GM18858 (cell line): ENCODE measurements at regions not wholly inside any gene's neighbourhood (a gene's known extent, or its start where the extent isn't known, plus 50 kb on each side); places are given as distances from the start of the nearest gene placed in this dataset.
"Not testable (repeated sequence)": the region's sequence is repeated elsewhere in the genome, so short reads cannot be mapped to it uniquely, and the experiment has no call there.

ENCODE experiments used
- ATAC-seq: cut with Tn5 transposase; IDR thresholded peaks from one replicate; pipeline ENCODE4 v1.9.1; 2021; ENCODE audit not compliant: unreplicated experiment

DNA sequence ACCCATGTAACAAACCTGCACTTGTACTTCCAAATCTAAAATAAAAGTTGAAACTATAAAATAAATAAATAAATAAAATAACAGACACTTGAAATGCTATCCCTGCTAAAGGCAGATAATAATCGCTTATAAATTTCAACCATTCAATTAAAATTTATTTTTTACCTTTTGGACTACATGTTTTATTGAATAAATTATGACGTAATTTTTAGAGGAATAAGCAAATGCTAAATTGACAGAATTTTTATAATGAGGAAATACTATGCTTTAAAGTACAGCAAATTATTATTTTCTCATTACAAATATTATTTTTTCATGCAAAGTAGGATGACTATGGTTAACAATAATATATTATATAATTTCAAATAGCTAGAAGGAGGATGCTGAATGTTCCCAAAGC is 658.6 kb upstream of the LMO3 start:
- no peak for ATAC-seq

DNA sequence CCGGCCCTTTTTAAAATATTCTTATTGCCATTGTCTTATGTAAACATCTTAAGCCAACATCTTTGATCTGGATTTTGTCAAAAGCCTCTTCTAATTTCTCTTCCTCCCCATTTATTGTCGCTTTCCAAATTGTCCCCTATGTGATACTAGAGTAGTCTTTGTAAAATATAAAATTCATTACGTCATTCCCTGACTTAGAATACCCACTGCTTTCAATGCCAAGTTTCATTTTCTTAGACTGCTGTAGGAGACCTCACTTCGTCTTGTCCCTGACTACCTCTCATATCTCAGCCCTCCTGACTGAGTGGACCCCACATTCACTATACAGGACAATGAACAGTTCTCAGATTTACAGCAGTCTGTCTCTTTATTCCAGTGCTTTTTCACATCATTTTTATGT is 633.9 kb upstream of the LMO3 start:
- no peak for ATAC-seq

DNA sequence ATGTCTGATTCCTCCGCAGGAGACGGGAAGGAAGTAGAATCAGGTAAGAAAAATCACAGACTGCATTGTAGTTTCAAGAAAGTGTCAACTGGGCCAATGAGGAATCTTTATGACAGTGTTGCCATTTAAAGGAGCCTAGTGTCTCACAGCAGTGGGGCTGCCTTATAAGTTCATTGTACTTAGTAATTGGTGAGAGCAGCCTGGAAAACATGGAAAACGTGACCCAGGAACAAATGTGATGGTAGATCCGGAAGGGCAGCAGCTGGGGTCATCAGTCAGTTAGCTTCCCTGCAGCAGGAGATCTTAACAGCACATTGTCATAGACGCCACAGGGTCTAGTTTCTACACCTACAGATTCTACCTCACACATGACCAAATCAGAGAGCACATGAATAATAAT is 630.0 kb upstream of the LMO3 start:
- no peak for ATAC-seq

DNA sequence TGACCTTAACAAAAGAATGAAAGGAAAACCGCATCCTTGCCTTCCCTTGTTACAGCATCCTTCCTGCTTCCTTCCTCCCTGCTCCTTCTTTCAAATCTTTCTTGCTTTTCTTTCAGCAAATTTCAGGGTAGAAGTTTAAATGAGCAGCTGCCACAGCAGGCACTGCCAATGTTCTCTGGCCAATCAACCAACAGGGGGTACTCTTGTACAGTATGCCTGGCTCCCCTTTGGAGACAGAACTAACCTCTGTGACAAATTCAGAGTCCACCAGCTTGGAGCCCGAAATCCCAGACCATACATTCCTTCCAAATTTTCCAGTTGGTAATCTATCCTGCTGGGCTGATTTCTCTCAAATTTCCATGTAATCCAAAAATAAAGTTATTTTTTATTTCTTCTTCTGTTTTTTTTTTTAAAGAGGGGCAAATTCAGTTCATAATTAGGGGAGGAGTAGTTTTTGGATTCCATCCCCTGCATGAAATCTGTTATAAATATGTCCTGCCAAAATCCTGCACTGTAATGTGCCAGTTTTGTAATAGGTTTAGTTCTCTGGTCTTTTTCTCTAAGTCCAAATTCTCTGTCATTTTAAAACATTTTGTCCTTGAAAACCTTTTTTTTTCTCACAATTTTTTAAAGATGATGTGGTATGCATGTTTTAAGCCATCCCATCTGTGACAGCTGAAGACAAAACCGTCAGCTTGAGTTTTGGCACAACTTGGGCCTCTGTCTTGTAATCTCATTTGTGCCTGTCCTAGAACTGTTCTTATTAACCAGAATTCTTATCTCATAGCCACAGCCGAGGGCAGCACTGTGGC is 610.0 kb upstream of the LMO3 start:
- no peak for ATAC-seq

DNA sequence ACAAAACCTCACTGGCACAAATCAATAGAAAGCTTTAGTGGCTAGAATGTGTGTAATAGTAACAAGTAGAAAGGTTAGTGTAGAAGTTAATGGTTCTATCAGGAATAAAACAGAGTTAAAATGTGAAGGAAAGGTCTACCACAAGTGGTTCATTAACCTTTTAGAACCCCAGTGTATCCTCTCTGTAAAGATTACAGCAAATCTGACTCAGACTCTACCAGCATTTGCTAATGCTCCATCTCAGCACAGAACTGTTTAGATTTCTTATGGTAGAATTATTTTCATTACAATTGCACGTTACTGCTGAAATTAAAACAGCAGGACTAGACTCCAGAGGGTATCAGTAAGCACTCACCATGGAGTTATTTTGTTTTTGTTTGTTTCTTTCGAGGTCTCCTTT is 609.0 kb upstream of the LMO3 start:
- ATAC-seq: no peak

DNA sequence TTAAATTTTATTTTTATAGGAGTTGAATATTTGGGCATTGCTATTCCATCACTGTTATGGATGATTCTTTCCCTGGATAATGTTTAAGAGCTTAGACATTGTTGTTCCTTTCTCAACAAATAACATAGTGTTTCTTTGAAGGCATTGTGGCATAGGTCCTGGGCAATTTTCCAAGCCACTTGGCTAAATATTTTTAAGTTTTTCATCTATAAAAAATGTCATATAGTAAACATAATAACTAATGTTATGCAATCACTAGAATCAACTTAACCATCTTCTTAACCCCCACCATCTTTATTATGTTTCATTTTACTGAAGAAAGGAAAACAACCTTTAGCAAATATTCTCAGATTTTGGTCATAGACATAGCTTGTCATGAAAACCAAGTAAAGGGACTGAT is 600.6 kb upstream of the LMO3 start:
- no peak for ATAC-seq

DNA sequence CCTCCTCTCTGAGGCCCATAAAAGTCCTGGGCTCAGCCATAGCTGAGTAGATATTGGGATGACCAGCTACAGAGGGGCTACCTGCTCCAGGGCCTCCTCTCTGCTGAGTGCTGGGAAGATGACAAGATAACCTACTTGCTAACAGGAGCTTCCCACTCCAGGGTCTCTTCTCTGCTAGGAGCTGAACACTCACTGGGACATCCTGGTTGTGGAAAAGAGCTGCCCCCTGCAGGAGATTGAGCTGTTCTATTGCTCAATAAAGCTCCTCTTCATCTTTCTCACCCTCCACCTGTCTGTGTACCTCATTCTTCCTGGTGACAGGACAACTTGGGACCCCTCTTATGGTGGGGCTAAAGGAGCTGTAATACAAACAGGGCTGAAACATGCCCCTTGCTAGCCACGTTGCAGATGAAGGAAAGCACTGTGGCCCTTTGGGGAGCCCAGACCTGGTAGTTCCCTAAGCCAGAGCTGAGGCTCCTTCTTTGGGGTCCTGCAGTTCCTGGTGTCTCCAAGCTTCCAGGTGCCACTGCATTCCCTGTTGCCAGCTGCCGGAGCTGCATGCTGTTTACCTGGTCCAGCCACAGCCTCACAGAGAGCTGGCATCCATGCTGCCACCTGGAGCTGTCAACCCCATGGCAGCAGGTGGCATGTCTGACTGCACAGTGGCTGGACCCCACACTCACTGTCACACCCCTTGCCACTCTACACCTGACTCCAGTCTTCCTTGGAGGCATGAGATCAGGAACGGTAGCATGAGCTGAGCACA is 598.5 kb upstream of the LMO3 start:
- ATAC-seq: no peak

DNA sequence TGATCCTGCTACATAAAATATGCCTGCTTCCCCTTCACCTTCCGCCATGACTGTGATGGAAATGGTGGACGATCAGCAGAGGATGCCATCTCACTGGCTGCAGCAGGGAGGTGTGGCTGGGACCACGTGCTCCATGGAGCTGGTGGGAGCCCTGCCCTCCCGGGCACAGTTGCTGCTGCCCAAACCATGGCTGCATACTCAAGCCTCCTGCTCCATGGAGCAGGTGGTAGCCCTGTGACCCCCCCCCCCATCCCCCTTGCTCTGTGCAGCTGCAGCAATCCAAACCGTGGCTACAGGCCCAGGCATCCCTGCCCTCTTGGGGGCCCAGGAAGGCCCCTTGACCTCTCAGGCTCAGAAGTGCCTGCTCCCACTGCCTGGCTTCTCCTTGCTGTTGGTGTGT is 597.5 kb upstream of the LMO3 start:
- no peak for ATAC-seq

DNA sequence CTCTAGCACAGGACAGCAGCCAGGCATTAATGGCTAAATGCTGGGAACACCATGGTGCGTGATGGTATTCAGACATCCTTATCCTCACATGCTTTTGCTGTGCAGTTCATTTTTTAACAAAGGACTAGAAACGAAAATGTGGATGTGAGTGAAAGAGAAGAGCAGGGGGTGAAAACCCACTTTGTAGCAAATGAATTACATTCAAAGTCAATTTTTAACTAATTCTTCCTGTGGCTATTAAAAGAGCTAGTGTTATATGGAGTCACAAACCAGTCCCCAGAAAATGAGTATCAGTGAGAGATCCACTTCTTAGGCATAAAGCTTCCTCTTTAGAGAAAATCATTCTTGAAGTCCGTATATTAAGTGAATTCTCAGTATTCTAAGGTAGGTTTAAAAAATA is 592.0 kb upstream of the LMO3 start:
- ATAC-seq: no peak

DNA sequence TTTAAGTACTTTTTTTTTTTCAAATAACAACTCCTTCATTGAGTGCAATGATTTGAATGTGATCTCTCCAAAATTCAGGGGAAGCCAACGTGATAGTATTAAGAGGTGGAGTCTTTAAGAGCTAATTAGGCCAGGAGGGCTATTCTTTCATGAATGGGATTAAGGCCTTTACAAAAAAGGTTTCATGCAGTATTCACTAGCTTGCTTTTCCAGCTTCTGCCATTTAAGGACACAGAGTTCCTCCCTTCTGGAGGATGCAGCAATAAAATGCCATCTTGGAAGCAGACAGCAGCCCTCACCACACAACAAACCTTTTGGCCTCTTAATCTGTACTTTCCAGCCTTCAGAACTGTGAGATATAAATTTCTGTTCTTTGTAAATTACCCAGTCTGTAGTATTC is 586.8 kb upstream of the LMO3 start:
- no peak for ATAC-seq

DNA sequence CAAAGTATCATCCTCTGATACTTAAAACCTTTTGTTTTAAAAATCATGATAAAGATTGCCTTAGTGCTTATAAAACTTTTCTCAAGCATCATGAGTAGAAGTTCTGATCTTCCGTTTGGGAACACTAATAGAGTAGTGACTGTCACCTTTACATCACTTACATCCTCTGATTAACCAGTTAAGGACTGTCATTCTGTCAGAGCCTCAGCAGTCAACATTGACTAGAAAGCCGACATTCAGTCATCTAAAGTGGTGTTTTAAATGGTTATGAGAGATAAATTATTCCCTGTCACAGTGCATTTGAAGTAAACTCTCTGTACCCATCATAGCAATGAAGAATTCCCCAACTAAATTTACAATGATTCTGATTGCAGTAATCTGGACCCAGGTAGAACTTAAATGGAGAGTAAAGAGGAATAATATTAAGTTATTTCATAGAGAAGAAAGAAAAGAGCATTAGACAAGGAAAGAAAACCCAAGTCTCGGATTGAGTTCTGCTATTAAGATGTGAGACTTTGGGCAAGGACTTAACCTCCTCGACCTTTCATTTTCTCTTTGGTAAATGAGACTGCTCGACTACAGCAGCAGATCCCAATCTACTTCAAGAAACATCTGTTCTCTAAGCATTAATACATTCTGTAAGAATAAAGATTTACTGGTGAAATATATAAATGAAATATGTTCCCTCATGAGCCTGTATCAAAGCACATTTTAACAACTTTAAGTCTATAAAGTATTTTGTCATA is 563.9 kb upstream of the LMO3 start:
- ATAC-seq: no peak

DNA sequence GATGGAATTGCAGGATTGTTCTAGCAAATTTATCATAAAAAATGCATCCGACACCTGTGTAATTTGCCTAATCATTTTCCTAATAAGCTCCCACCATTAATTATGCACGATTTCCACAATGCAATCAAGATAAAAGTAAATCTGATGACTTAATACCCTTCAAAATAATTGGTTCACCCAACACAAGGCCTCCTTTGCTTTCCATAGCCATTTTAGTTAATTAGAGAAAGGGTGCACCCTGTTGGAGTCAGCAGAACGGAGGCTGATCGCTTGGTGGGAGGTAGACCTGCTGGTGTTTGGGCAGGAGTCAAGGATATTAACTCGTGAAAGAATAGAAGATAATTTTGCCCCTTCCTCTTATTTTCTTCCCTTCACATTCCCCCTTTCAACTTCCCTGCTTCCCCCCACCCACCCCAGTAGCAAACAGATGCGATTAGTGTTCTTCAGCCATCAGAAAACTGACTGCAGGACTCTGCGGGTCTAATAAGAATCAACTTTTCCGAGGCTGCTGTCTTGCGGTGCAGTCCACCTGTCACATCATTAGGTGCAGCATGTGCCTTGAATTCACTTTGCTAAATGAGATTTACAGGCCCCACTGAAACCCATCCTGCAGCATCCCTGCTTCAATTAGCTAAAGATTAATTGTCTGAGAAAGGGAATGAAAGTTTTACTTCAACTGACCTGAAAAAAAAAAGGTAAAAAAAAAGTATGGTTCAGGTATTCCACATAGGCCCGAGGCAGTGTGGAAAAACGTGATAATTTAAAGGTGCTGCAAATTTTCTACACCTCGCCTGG is 553.7 kb upstream of the LMO3 start:
- no peak for ATAC-seq

DNA sequence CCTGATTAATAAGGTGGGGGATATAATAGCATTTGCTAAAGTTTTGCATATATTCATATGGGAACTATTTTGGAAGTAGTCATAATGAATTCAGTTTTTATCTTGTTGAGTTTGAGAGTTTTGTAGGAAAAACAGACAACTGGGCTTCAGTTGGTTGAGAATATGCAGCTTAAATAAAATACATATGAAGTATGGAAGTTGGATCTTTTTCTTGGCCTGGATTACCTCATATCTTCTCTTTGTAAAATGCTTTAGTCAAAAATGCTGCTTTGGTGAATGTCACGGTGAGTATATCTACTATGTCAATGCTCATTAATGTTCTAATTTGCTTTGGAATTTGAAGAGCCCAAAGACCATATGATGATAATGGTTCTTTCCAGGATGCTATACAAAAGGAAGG is 552.2 kb upstream of the LMO3 start:
- no peak for ATAC-seq

DNA sequence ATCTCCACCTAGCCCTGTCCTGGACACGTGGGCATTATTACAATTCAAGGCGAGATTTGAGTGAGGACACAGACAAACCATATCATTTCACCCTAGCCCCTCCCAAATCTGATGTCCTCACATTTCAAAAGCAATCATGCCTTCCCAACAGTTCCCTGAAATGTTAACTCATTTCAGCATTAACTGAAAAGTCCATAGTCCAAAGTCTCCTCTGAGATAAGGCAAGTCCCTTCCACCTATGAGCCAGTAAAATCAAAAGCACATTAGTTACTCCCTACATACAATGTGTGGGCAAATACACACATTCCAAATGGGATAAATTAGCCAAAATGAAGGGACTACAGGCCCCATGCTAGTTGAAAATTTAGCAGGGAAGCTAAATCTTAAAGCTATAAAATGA is 546.0 kb upstream of the LMO3 start:
- ATAC-seq: no peak

DNA sequence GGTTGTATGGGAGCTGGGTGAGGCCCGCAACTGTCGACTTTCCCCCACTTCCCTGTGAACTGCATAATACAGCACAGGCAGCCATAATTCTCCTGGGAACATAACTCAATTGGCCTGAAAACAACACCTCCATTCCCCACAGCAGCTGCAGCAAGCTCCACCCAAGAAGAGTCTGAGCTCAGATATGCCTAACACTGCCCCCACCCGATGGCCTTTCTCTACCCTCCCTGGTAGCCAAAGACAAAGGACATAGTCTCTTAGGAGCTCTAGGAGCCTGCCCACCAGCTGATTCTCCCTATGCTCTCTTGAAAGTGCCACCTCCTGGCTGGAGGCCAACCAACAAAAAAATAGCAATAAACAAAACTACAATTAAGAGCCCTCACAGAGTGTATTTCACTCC is 542.7 kb upstream of the LMO3 start:
- no peak for ATAC-seq

DNA sequence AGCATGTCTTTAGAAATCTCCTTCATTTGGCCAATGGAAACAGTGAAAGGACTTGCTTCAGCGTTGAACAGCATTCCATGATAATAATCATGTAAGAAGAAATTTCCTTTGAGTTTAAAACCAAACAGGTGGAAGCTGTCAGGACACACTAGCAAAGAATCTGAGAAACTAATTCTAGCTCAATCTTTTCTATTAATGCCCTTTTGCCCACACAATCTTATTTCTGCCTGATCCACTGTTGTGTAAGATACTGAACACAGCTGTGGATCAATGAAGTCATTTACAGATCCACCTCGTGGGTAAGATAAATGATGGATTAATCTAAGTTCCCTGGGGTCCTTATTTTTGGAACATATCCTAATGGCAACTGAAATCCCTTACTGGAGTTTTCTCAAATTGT is 536.9 kb upstream of the LMO3 start:
- no peak for ATAC-seq

DNA sequence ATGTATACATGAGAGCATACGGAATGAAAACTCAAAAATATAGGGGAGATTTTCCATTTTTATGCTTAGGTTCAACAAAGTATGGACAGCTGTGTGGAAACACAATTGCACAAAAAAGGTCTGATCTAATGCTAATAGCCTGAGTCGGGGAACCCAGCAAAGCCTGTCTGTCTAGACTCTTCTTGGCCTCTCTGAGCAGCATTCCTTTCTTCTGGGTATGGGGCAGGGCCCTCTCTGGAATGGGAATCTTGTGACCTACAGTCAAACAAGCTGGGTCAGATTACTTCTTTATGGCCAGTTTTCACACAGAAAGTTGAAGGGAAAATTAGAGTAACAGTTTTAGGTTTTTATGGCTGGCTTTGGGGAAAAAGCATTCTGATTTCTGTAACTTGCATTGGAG is 534.0 kb upstream of the LMO3 start:
- ATAC-seq: no peak

DNA sequence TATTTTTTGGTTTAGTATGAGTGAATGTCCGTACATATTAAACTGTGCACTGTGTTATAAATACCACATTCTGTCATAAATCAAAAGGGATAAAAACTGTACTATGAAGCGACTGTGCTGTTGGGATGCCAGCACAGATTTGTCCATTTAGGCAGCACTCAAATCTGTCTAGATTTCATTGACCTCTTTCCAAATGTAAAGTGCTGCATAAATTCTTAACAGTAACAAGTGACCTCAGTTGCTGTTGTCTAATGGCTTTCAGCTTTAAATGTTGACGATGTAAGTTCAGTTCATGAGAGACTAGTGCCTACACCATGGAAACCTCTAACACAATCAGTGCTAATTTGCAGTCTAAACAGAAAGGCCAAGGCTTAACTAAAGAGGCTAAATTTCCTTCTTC is 531.4 kb upstream of the LMO3 start:
- no peak for ATAC-seq

DNA sequence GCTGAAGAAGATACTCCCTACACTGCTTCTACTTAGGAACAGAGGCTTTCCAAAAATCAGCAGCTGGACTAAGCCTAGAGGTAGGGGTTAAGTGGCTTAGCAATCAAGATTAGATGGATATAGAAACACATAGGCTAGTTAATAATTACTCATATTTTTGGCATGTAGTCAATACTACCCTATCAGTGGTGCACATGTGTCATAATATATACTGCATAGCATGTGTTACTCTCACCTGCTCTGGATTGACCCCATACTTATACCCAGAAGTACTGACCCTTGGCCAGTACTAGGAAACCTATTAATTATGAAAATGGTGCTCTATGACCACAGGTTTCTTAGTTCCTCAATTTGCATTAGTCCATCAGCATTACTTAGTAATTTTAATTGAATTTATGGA is 528.4 kb upstream of the LMO3 start:
- no peak for ATAC-seq

DNA sequence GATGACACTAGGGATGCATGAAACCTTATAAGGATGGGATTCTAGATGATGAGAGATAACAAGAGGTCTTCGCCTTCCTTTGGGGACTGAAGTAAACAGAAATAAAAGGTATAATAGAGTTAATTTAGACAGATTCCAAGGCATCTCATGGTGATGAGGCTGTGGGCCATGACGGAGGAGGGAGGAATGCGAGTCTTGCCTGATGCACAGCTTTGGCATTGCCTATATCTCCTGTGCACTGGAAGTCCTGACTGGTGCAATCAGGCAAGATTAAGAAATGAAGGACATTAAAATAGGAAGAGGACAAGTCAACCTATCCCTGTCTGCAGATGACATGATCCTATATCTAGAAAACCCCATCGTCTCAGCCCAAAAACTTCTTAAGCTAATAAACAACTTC is 526.4 kb upstream of the LMO3 start:
- no peak for ATAC-seq

DNA sequence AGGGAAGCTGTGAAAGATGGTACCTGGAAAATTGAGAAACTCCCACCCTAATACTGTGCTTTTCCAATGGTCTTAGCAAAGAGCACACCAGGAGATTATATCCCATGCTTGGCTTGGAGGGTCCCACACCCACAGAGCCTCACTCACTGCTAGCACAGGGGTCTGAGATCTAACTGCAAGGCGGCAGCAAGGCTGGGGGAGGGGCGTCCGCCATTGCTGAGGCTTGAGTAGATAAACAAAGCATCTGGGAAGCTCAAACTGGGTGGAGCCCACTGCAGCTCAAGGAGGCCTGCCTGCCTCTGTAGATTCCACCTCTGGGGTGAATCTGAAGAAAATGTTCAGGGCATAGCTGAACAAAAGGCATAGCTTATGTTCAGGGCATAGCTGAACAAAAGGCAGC is 510.6 kb upstream of the LMO3 start:
- ATAC-seq: not testable (repeated sequence)
